ENCODE measurements at regions not wholly inside any gene's neighbourhood (a gene's known extent, or its start where the extent isn't known, plus 50 kb on each side); places are given as distances from the start of the nearest gene placed in this dataset.

- H3K36me3 Mint-ChIP-seq (ENCODE audit: low read depth): no peaks in the 10 kb centered on the region
- Histone ChIP-seq H3K4me3 (ENCODE audit: low read length) (no peak overlapping the region), H3K27me3 (ENCODE audit: control insufficient read depth in 1 of 2, insufficient read depth in 2 of 2, low read length in 2 of 2) (no peaks in the 10 kb centered on the region), H3K36me3 (ENCODE audit: insufficient read depth, low read length) (no peaks in the 10 kb centered on the region), H3K9me3 (ENCODE audit: control insufficient read depth in 1 of 2, insufficient read depth in 1 of 2, low read length in 2 of 2) (no peaks in the 10 kb centered on the region), H3K27ac (ENCODE audit: low read depth in 1 of 2, low read length in 2 of 2) (no peak overlapping the region), H3K4me1 (ENCODE audit: insufficient read depth, low read length) (no peaks in the 10 kb centered on the region)
- DNase-seq (no peak), ATAC-seq (ENCODE audit: poor library complexity) (no peak)
- ChIA-PET POLR2A (no interaction called here), CTCF (no interaction called here)
- no peak overlapping the region for H3K27ac Mint-ChIP-seq
- intact Hi-C loops (cut with DNase I, micrococcal nuclease): no loop called here
- H3K9me3 Mint-ChIP-seq: peaks cover 7% of the 10 kb centered on the region
- TF ChIP-seq CTCF (IDR thresholded peaks at IDR 0.05): no peak
- no peaks in the 10 kb centered on the region for H3K4me1 Mint-ChIP-seq (ENCODE audit: low read depth)
- peaks cover 6% of the 10 kb centered on the region for H3K27me3 Mint-ChIP-seq
- H3K4me3 Mint-ChIP-seq: no peak overlapping the region
Observed at GRCh38 chrY:13040232-13040631, 135.6 kb downstream of the DDX3Y start.

DNA sequence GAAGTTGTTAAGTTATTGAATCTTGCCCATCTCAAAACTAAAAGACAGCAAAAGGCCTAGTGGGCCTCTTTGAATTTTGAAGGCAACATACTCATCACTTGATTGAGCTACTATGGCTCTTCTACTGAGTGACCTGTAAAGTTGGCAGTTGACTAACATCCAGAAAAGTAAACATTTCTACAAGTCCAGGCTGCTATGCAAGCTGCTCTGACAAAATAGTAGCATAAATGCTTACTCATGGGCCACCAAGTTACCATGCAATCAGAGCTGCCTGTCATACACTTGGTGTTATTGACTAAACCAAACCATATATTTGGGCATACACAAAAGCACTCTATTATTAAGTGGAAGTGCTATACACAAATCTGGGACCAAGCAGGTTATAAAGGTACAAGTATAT is 148.8 kb downstream of the DDX3Y start:
- no peak overlapping the region for H3K4me3 Mint-ChIP-seq
- no peak overlapping the region for H3K27ac ChIP-seq (ENCODE audit: low read depth in 1 of 2, low read length in 2 of 2)
- H3K4me3 ChIP-seq (ENCODE audit: low read length): no peak overlapping the region
- H3K9me3 Mint-ChIP-seq: no peaks in the 10 kb centered on the region
- H3K27ac Mint-ChIP-seq: no peak overlapping the region
- no peak for DNase-seq
- intact Hi-C loops (cut with DNase I, micrococcal nuclease): no loop called here
- no peaks in the 10 kb centered on the region for H3K36me3 ChIP-seq (ENCODE audit: insufficient read depth, low read length)
- H3K4me1 Mint-ChIP-seq (ENCODE audit: low read depth): no peaks in the 10 kb centered on the region
- ChIA-PET POLR2A (no interaction called here), CTCF (no interaction called here)
- no peak for ATAC-seq (ENCODE audit: poor library complexity)
- no peaks in the 10 kb centered on the region for H3K27me3 ChIP-seq (ENCODE audit: control insufficient read depth in 1 of 2, insufficient read depth in 2 of 2, low read length in 2 of 2)
- H3K27me3 Mint-ChIP-seq: no peaks in the 10 kb centered on the region
- no peaks in the 10 kb centered on the region for H3K36me3 Mint-ChIP-seq (ENCODE audit: low read depth)
- TF ChIP-seq CTCF (IDR thresholded peaks at IDR 0.05): no peak
- H3K9me3 ChIP-seq (ENCODE audit: control insufficient read depth in 1 of 2, insufficient read depth in 1 of 2, low read length in 2 of 2): no peaks in the 10 kb centered on the region
- H3K4me1 ChIP-seq (ENCODE audit: insufficient read depth, low read length): no peaks in the 10 kb centered on the region

DNA sequence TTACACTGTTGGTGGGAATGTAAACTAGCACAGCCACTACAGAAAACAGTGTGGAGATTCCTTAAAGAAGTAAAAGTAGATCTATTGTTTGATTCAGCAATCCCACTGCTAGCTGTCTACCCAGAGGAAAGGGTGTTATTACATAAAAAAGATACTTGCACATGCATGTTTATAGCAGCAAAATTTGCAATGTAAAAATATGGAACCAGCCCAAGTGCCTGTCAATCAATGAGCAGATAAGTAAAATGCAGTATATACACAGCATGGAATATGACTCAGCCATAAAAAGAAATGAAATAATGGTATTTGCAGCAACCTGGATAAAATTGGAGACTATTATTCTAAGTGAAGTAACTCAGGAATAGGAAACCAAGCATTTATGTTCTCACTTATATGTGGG is 161.7 kb downstream of the DDX3Y start:
- TF ChIP-seq CTCF (IDR thresholded peaks at IDR 0.05): no peak
- Mint-ChIP-seq H3K4me1 (ENCODE audit: low read depth) (no peaks in the 10 kb centered on the region), H3K27me3 (no peaks in the 10 kb centered on the region), H3K9me3 (no peaks in the 10 kb centered on the region), H3K4me3 (no peak overlapping the region), H3K27ac (no peak overlapping the region), H3K36me3 (ENCODE audit: low read depth) (no peaks in the 10 kb centered on the region)
- intact Hi-C loops (cut with DNase I, micrococcal nuclease): no loop called here
- Histone ChIP-seq H3K27me3 (ENCODE audit: control insufficient read depth in 1 of 2, insufficient read depth in 2 of 2, low read length in 2 of 2) (no peaks in the 10 kb centered on the region), H3K36me3 (ENCODE audit: insufficient read depth, low read length) (no peaks in the 10 kb centered on the region), H3K4me1 (ENCODE audit: insufficient read depth, low read length) (no peaks in the 10 kb centered on the region), H3K9me3 (ENCODE audit: control insufficient read depth in 1 of 2, insufficient read depth in 1 of 2, low read length in 2 of 2) (peaks cover 0 to 4% of the 10 kb centered on the region in 2 experiments), H3K27ac (ENCODE audit: low read depth in 1 of 2, low read length in 2 of 2) (no peak overlapping the region), H3K4me3 (ENCODE audit: low read length) (no peak overlapping the region)
- no peak for ATAC-seq (ENCODE audit: poor library complexity)
- CTCF ChIA-PET: no interaction called here
- POLR2A ChIA-PET: no interaction called here
- no peak for DNase-seq

Measured in CD4-positive, alpha-beta T cell (primary cell).